ENCODE measurements at regions not wholly inside any gene's neighbourhood (a gene's known extent, or its start where the extent isn't known, plus 50 kb on each side); places are given as distances from the start of the nearest gene placed in this dataset.

DNA sequence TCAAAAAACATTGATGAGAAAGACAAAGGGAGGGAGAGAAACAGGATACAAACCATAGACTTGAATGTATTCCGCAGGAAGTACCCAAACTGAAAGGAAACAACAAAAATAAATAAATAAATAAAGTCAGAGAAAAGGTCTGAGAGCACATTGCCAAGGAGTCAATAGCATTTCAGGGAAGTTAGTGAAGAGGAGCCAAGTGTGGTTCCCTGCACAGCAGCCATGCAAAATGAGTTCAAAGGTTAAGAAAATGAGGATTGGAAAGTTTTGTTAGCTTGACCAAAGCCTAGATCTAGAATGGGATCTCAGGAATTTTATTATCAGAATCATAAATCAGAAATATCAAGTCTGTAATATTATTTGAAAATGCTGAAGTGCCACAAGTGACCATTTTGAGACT is 700.0 kb downstream of the MAFB start (continued):
- TF ChIP-seq KDM5A (IDR thresholded peaks at IDR 0.05; ENCODE audit: low read length): no peak
- TF ChIP-seq CREB1 (IDR thresholded peaks at IDR 0.05): no peak
- TF ChIP-seq SAP30 (IDR thresholded peaks at IDR 0.05; ENCODE audit: insufficient read depth, insufficient replicate concordance, low read length): no peak
- TF ChIP-seq RNF2 (IDR thresholded peaks at IDR 0.05; ENCODE audit: borderline replicate concordance, low read depth, low read length, missing control alignments, poor library complexity, severe bottlenecking): no peak
